ENCODE measurements at regions not wholly inside any gene's neighbourhood (a gene's known extent, or its start where the extent isn't known, plus 50 kb on each side); places are given as distances from the start of the nearest gene placed in this dataset.

DNA sequence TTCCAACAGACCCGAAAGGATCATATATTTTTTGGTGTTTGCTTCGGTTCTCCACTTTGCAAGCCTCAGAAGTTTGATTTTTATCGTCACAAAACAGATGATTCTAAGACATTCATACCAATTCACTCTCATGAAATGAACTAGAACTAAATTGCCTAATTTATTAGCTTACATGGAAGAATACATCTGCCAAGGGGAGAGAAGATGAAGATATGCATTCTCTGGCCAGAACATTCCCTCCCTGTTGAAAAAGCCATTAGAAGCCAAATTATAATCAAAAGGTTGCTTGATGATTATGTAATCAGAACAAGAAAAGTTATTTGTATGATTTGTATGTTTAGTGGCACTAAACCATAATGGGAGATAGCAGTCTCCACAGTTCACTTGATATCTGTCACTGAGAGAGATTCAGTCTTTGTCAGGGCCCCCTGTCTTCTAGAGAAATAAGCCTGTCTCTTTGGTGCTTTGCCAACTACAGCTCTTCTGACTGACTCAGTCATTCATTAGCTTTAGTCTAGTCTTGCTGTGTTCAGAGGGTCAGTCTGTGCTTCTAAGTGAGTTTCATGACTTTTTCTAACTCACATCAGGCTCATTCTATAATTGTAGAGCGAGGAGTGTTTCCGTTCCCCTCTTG lies 95.3 kb upstream of the GNAI1 start:
- TF ChIP-seq POLR2AphosphoS5 (IDR thresholded peaks at IDR 0.05; ENCODE audit: borderline replicate concordance, low read depth, low read length) (no peak), EZH2 (IDR thresholded peaks at IDR 0.05) (no peak)
